CD14-positive monocyte (primary cell): ENCODE measurements at regions not wholly inside any gene's neighbourhood (a gene's known extent, or its start where the extent isn't known, plus 50 kb on each side); places are given as distances from the start of the nearest gene placed in this dataset.

Experiments used
- DNase-seq, 3 donors: peaks; one replicate each; pipeline ENCODE4 v3.0.0-alpha.2; 2011 to 2022
- H2AFZ ChIP-seq: 2 replicates; pipeline ENCODE4 v1.6.0; 2012; ENCODE audit warnings: mild to moderate bottlenecking, low read depth, low read length, inconsistent platforms; ENCODE audit not compliant: insufficient read depth, poor library complexity, severe bottlenecking
- H3K27ac ChIP-seq, 2 donors: 1 replicate in 1 of 2; 2 replicates in 1 of 2; pipeline ENCODE4 v1.5.1; 2012 to 2013; ENCODE audit warnings: low read length in 2 of 2, control low read depth in 1 of 2, inconsistent platforms in 1 of 2, low read depth in 1 of 2, mild to moderate bottlenecking in 1 of 2
- H3K27me3 ChIP-seq, 2 donors: one replicate each; pipeline versions ENCODE4 v1.6.0 to v1.6.1; 2011 to 2013; ENCODE audit warnings: low read length in 2 of 2; ENCODE audit not compliant: control insufficient read depth in 2 of 2, insufficient read depth in 2 of 2
- H3K36me3 ChIP-seq, 2 donors: replicated peaks in 1 of 2; 1 replicate in 1 of 2; 2 replicates in 1 of 2; pipeline versions ENCODE4 v1.5.1 to v1.6.1; 2012 to 2013; ENCODE audit warnings: low read length in 2 of 2, control low read depth in 1 of 2, inconsistent platforms in 1 of 2, mild to moderate bottlenecking in 1 of 2; ENCODE audit not compliant: insufficient read depth in 2 of 2, control insufficient read depth in 1 of 2
- H3K4me1 ChIP-seq, 2 donors: 1 replicate in 1 of 2; 2 replicates in 1 of 2; pipeline versions ENCODE4 v1.5.1 to v1.6.1; 2012 to 2013; ENCODE audit warnings: low read length in 2 of 2, control low read depth in 1 of 2, inconsistent platforms in 1 of 2, mild to moderate bottlenecking in 1 of 2, moderate library complexity in 1 of 2; ENCODE audit not compliant: insufficient read depth in 2 of 2, control insufficient read depth in 1 of 2
- H3K4me2 ChIP-seq: replicated peaks from 2 replicates; pipeline ENCODE3; 2012; ENCODE audit warnings: low read length, moderate library complexity, mild to moderate bottlenecking; ENCODE audit not compliant: poor library complexity, severe bottlenecking; ENCODE audit errors: extremely low read depth
- H3K4me3 ChIP-seq, 3 experiments: fragments of 200-600 bp in 1 of 3; sonication (generic) in 1 of 3; replicated peaks in 1 of 3; 1 replicate in 2 of 3; 2 replicates in 1 of 3; pipeline ENCODE4 v1.5.1; 2011 to 2013; ENCODE audit warnings: low read length in 3 of 3, mild to moderate bottlenecking in 3 of 3, control low read depth in 2 of 3, low read depth in 2 of 3, inconsistent platforms in 1 of 3, moderate library complexity in 1 of 3
- H3K79me2 ChIP-seq: 2 replicates; pipeline ENCODE4 v1.6.0; 2012; ENCODE audit warnings: mild to moderate bottlenecking, control low read depth, inconsistent platforms, low read length, moderate library complexity; ENCODE audit not compliant: insufficient read depth
- H3K9ac ChIP-seq: 2 replicates; pipeline ENCODE4 v1.6.0; 2017; ENCODE audit warnings: low read length, mild to moderate bottlenecking; ENCODE audit not compliant: insufficient read depth, poor library complexity, severe bottlenecking
- H3K9me3 ChIP-seq, 2 donors: replicated peaks in 1 of 2; 1 replicate in 1 of 2; 2 replicates in 1 of 2; pipeline versions ENCODE4 v1.5.1 to v1.6.1; 2012 to 2013; ENCODE audit warnings: low read length in 2 of 2, control low read depth in 1 of 2; ENCODE audit not compliant: control insufficient read depth in 1 of 2, insufficient read depth in 1 of 2
- H4K20me1 ChIP-seq: 2 replicates; pipeline ENCODE4 v1.6.0; 2012; ENCODE audit warnings: mild to moderate bottlenecking, low read length, control low read depth, moderate library complexity; ENCODE audit not compliant: insufficient read depth
- H3K27ac Mint-ChIP-seq, 7 donors: one replicate each; pipeline ENCODE4 v1.8.0; 2020; ENCODE audit warnings: mild to moderate bottlenecking in 7 of 7, mixed read lengths in 7 of 7, moderate library complexity in 6 of 7, inconsistent platforms in 2 of 7
- H3K27me3 Mint-ChIP-seq, 3 donors: one replicate each; pipeline ENCODE4 v1.8.0; 2021 to 2022; ENCODE audit warnings: low read depth in 3 of 3, mild to moderate bottlenecking in 3 of 3, mixed read lengths in 3 of 3, moderate library complexity in 3 of 3, inconsistent platforms in 1 of 3
- H3K36me3 Mint-ChIP-seq, 2 donors: one replicate each; pipeline ENCODE4 v1.8.0; 2020; ENCODE audit warnings: mixed read lengths in 2 of 2, inconsistent platforms in 1 of 2, mild to moderate bottlenecking in 1 of 2
- H3K4me1 Mint-ChIP-seq: one replicate; pipeline ENCODE4 v1.8.0; 2020; ENCODE audit warnings: mild to moderate bottlenecking, mixed read lengths
- H3K4me3 Mint-ChIP-seq, 2 donors: one replicate each; pipeline ENCODE4 v1.8.0; 2020; ENCODE audit warnings: mild to moderate bottlenecking in 2 of 2, mixed read lengths in 2 of 2, moderate library complexity in 1 of 2
- H3K9me3 Mint-ChIP-seq, 7 donors: one replicate each; pipeline ENCODE4 v1.8.0; 2020 to 2022; ENCODE audit warnings: mixed read lengths in 7 of 7, mild to moderate bottlenecking in 6 of 7, moderate library complexity in 6 of 7, inconsistent platforms in 2 of 7
- CTCF ChIP-seq: fragments of 200-600 bp; IDR thresholded peaks from one replicate; pipeline ENCODE4 v1.8.0; 2022; ENCODE audit warnings: antibody characterized with exemption, mild to moderate bottlenecking
- WGBS: methylation state at CpG from one replicate; pipeline ENCODE4 v1.1.5; 2013; ENCODE audit warnings: missing lambda C conversion rate; ENCODE audit not compliant: insufficient coverage; 5-methylcytosine and 5-hydroxymethylcytosine counted together
- intact Hi-C, 2 donors: fragments of 100-400 bp; cut with micrococcal nuclease; formaldehyde crosslinking; loops; one replicate each; pipeline versions ENCODE4 v1.15.0 to v1.15.1; 2023

- no peaks in the 10 kb centered on the region for H3K36me3 ChIP-seq
- peaks cover 0 to 8% of the 10 kb centered on the region in 2 donors for H3K9me3 ChIP-seq
- no peak overlapping the region for H3K4me3 ChIP-seq
- Mint-ChIP-seq H3K4me3 (peak overlapping the region in 1 of 2 donors; percentile 56), H3K36me3 (no peaks in the 10 kb centered on the region), H3K27ac (no peak overlapping the region), H3K27me3 (peaks cover 44 to 65% (median 56%) of the 10 kb centered on the region in 3 donors), H3K9me3 (peaks cover 0 to 4% (median 0%) of the 10 kb centered on the region in 7 donors), H3K4me1 (no peaks in the 10 kb centered on the region)
- no peaks in the 10 kb centered on the region for H3K4me1 ChIP-seq
- intact Hi-C loops: no loop called here
- no peaks in the 10 kb centered on the region for H4K20me1 ChIP-seq
- no peak for TF ChIP-seq CTCF
- no peak overlapping the region for H3K27ac ChIP-seq
- no peak overlapping the region for H2AFZ ChIP-seq
- H3K4me2 ChIP-seq: no peak overlapping the region
- H3K9ac ChIP-seq: no peak overlapping the region
- 13% methylated on average over 11 of the region's 20 CpGs for WGBS
- no peak for DNase-seq
- no peaks in the 10 kb centered on the region for H3K79me2 ChIP-seq
- H3K27me3 ChIP-seq: peaks cover 24 to 54% of the 10 kb centered on the region in 2 donors
Observed at GRCh38 chr6:40755046-40755681, 168.0 kb upstream of the LRFN2 start.

GRCh38 chr6:40754461-40755045 is 167.4 kb upstream of the LRFN2 start:
- intact Hi-C loops: no loop called here
- Mint-ChIP-seq H3K27me3 (peaks cover 44 to 63% (median 59%) of the 10 kb centered on the region in 3 donors), H3K4me1 (no peaks in the 10 kb centered on the region), H3K9me3 (peaks cover 0 to 4% (median 0%) of the 10 kb centered on the region in 7 donors), H3K4me3 (peak overlapping the region in 1 of 2 donors; percentile 24), H3K36me3 (no peaks in the 10 kb centered on the region), H3K27ac (no peak overlapping the region)
- no peak overlapping the region for H2AFZ ChIP-seq
- no peak for DNase-seq
- TF ChIP-seq CTCF: no peak
- no peak overlapping the region for H3K4me2 ChIP-seq
- H3K79me2 ChIP-seq: no peaks in the 10 kb centered on the region
- peaks cover 0 to 8% of the 10 kb centered on the region in 2 donors for H3K9me3 ChIP-seq
- no peaks in the 10 kb centered on the region for H4K20me1 ChIP-seq
- no peak overlapping the region for H3K9ac ChIP-seq
- no peaks in the 10 kb centered on the region for H3K36me3 ChIP-seq
- WGBS: 12% methylated on average over 24 of the region's 30 CpGs
- peaks cover 24 to 54% of the 10 kb centered on the region in 2 donors for H3K27me3 ChIP-seq
- no peak overlapping the region for H3K4me3 ChIP-seq
- H3K4me1 ChIP-seq: no peaks in the 10 kb centered on the region
- no peak overlapping the region for H3K27ac ChIP-seq
